Head of caudate nucleus (tissue), 42 donors: ENCODE measurements at regions not wholly inside any gene's neighbourhood (a gene's known extent, or its start where the extent isn't known, plus 50 kb on each side); places are given as distances from the start of the nearest gene placed in this dataset.
"Not testable (repeated sequence)": the region's sequence is repeated elsewhere in the genome, so short reads cannot be mapped to it uniquely, and the experiment has no call there.

Experiments
- DNase-seq, 42 donors: peaks; one replicate each; pipeline versions ENCODE4 v3.0.0 to v3.0.0-alpha.2; 2020 to 2021; ENCODE audit warnings: mixed read lengths in 7 of 42
- intact Hi-C: fragments of 100-400 bp; cut with DNase I; formaldehyde crosslinking; loops from one replicate; pipeline ENCODE4 v1.15.0; 2022

- DNase-seq, intact Hi-C loops: not testable (repeated sequence)
Measured at GRCh38 chr9:22508354-22508753, 61.7 kb downstream of the DMRTA1 start.

GRCh38 chr9:22508790-22509189 is 62.2 kb downstream of the DMRTA1 start:
- no peak for DNase-seq
- intact Hi-C loops: no loop called here

- intact Hi-C loops: no loop called here
- no peak for DNase-seq
Measured at GRCh38 chr9:22512495-22512894, 65.9 kb downstream of the DMRTA1 start.

- intact Hi-C loops: no loop called here
Measured at GRCh38 chr9:22514871-22515270, 68.2 kb downstream of the DMRTA1 start.

GRCh38 chr9:22522206-22522740 is 75.6 kb downstream of the DMRTA1 start:
- intact Hi-C loops: no loop called here
- no peak for DNase-seq

More at GRCh38 chr9:22514871-22515270, 68.2 kb downstream of the DMRTA1 start:
- no peak for DNase-seq

GRCh38 chr9:22528485-22528884 is 81.9 kb downstream of the DMRTA1 start:
- intact Hi-C loops: no loop called here
- DNase-seq: peak in 1 of 42 donors; percentile 38

GRCh38 chr9:22529426-22530199 is 83.0 kb downstream of the DMRTA1 start:
- DNase-seq: no peak
- intact Hi-C loops: no loop called here

- no peak for DNase-seq
- intact Hi-C loops: no loop called here
Measured at GRCh38 chr9:22535780-22536179, 89.2 kb downstream of the DMRTA1 start.

GRCh38 chr9:22537721-22538120 is 91.1 kb downstream of the DMRTA1 start:
- intact Hi-C loops: no loop called here
- DNase-seq: no peak

- no peak for DNase-seq
- intact Hi-C loops: no loop called here
Measured at GRCh38 chr9:22548625-22549024, 102.0 kb downstream of the DMRTA1 start.

GRCh38 chr9:22574740-22575139 is 128.1 kb downstream of the DMRTA1 start:
- intact Hi-C loops: no loop called here
- DNase-seq: no peak

GRCh38 chr9:22580788-22581187 is 134.2 kb downstream of the DMRTA1 start:
- DNase-seq: no peak
- intact Hi-C loops: no loop called here

GRCh38 chr9:22582221-22582620 is 135.6 kb downstream of the DMRTA1 start:
- intact Hi-C loops: no loop called here
- DNase-seq: no peak

GRCh38 chr9:22588918-22589317 is 142.3 kb downstream of the DMRTA1 start:
- intact Hi-C loops: no loop called here
- DNase-seq: no peak

- intact Hi-C loops: no loop called here
Measured at GRCh38 chr9:22590336-22591033, 143.9 kb downstream of the DMRTA1 start.

GRCh38 chr9:22595805-22596204 is 149.2 kb downstream of the DMRTA1 start:
- no peak for DNase-seq
- intact Hi-C loops: no loop called here

More at GRCh38 chr9:22590336-22591033, 143.9 kb downstream of the DMRTA1 start:
- no peak for DNase-seq

GRCh38 chr9:22617156-22617555 is 170.5 kb downstream of the DMRTA1 start:
- no peak for DNase-seq
- intact Hi-C loops: no loop called here

GRCh38 chr9:22622815-22623214 is 176.2 kb downstream of the DMRTA1 start:
- intact Hi-C loops: no loop called here
- no peak for DNase-seq

- no peak for DNase-seq
- intact Hi-C loops: no loop called here
Measured at GRCh38 chr9:22623236-22623635, 176.6 kb downstream of the DMRTA1 start.

GRCh38 chr9:22625540-22625939 is 178.9 kb downstream of the DMRTA1 start:
- intact Hi-C loops: no loop called here
- no peak for DNase-seq
